ENCODE measurements at regions not wholly inside any gene's neighbourhood (a gene's known extent, or its start where the extent isn't known, plus 50 kb on each side); places are given as distances from the start of the nearest gene placed in this dataset.

- 71 to 78% methylated on average over 2 of the region's 2 CpGs for WGBS, 2 donors
- no peaks in the 10 kb centered on the region for H3K9me3 ChIP-seq
- TF ChIP-seq CTCF (IDR thresholded peaks at IDR 0.05), result no peak
- TF ChIP-seq POLR2A (IDR thresholded peaks at IDR 0.05), result no peak
- intact Hi-C loops (cut with DNase I), result no loop called here
- no peaks in the 10 kb centered on the region for H3K27me3 ChIP-seq
- no peaks in the 10 kb centered on the region for H3K4me1 ChIP-seq
- H3K36me3 ChIP-seq, result no peaks in the 10 kb centered on the region
- H3K4me3 ChIP-seq (replicated peaks in 1 of 3), result no peak overlapping the region
- no peak overlapping the region for H3K27ac ChIP-seq
- DNase-seq, result no peak
Measured at GRCh38 chr6:95293257-95293656, 284.1 kb upstream of the MANEA start.

GRCh38 chr6:95294043-95294442 lies 283.3 kb upstream of the MANEA start:
- no peak overlapping the region for H3K4me3 ChIP-seq (replicated peaks in 1 of 3)
- TF ChIP-seq POLR2A (IDR thresholded peaks at IDR 0.05), result no peak
- H3K27ac ChIP-seq, result no peak overlapping the region
- H3K4me1 ChIP-seq, result no peaks in the 10 kb centered on the region
- H3K36me3 ChIP-seq, result no peaks in the 10 kb centered on the region
- no peaks in the 10 kb centered on the region for H3K9me3 ChIP-seq
- H3K27me3 ChIP-seq, result no peaks in the 10 kb centered on the region
- WGBS, 2 donors, result 21 to 34% methylated on average over 2 of the region's 2 CpGs
- intact Hi-C loops (cut with DNase I), result no loop called here
- DNase-seq, result no peak

GRCh38 chr6:95309545-95309944 lies 267.8 kb upstream of the MANEA start:
- Histone ChIP-seq H3K4me3 (replicated peaks in 1 of 3) (no peak overlapping the region), H3K36me3 (no peaks in the 10 kb centered on the region), H3K27me3 (no peaks in the 10 kb centered on the region), H3K9me3 (no peaks in the 10 kb centered on the region), H3K27ac (no peak overlapping the region), H3K4me1 (no peaks in the 10 kb centered on the region)
- DNase-seq, result no peak
- whole genome bisulfite sequencing, 2 donors, result 73 to 76% methylated on average over 3 of the region's 3 CpGs
- intact Hi-C loops (cut with DNase I), result no loop called here
- TF ChIP-seq CTCF (IDR thresholded peaks at IDR 0.05) (no peak), POLR2A (IDR thresholded peaks at IDR 0.05) (no peak)

GRCh38 chr6:95318137-95318536 lies 259.2 kb upstream of the MANEA start:
- Histone ChIP-seq H3K4me3 (replicated peaks in 1 of 3) (no peak overlapping the region), H3K4me1 (no peaks in the 10 kb centered on the region), H3K27ac (no peak overlapping the region), H3K36me3 (no peaks in the 10 kb centered on the region), H3K27me3 (no peaks in the 10 kb centered on the region), H3K9me3 (no peaks in the 10 kb centered on the region)
- 80 to 85% methylated on average over 1 of the region's 1 CpG for WGBS, 2 donors
- intact Hi-C loops (cut with DNase I), result no loop called here
- TF ChIP-seq CTCF (IDR thresholded peaks at IDR 0.05) (no peak), POLR2A (IDR thresholded peaks at IDR 0.05) (no peak)
- no peak for DNase-seq

- intact Hi-C loops (cut with DNase I), result no loop called here
- Histone ChIP-seq H3K4me3 (replicated peaks in 1 of 3) (no peak overlapping the region), H3K9me3 (no peaks in the 10 kb centered on the region), H3K27ac (no peak overlapping the region), H3K36me3 (no peaks in the 10 kb centered on the region), H3K27me3 (no peaks in the 10 kb centered on the region), H3K4me1 (no peaks in the 10 kb centered on the region)
- 64 to 70% methylated on average over 2 of the region's 2 CpGs for WGBS, 2 donors
- TF ChIP-seq CTCF (IDR thresholded peaks at IDR 0.05), result no peak
- no peak for DNase-seq
Measured at GRCh38 chr6:95321126-95321525, 256.2 kb upstream of the MANEA start.

GRCh38 chr6:95325916-95326315 lies 251.4 kb upstream of the MANEA start:
- WGBS, 2 donors, result 54 to 79% methylated on average over 1 of the region's 1 CpG
- Histone ChIP-seq H3K36me3 (no peaks in the 10 kb centered on the region), H3K27me3 (no peaks in the 10 kb centered on the region), H3K27ac (no peak overlapping the region), H3K4me1 (no peaks in the 10 kb centered on the region), H3K4me3 (replicated peaks in 1 of 3) (no peak overlapping the region), H3K9me3 (no peaks in the 10 kb centered on the region)
- DNase-seq, result no peak
- TF ChIP-seq POLR2A (IDR thresholded peaks at IDR 0.05), result no peak
- intact Hi-C loops (cut with DNase I), result no loop called here

Data from thyroid gland (tissue), 4 donors.